Stimulated activated effector memory CD8-positive, alpha-beta T cell treated with anti-CD3 and anti-CD28 coated beads, Interleukin-12 subunit alpha, Interleukin-12 subunit beta, amount 100 ng/mL, for 72 hours (primary cell): ENCODE measurements at regions not wholly inside any gene's neighbourhood (a gene's known extent, or its start where the extent isn't known, plus 50 kb on each side); places are given as distances from the start of the nearest gene placed in this dataset.

Experiments
- ATAC-seq: fragments of 150-1000 bp; cut with Tn5 transposase; 2 replicates; pipeline ENCODE4 v1.10.0; 2021
- DNase-seq, 2 donors: peaks; one replicate each; pipeline ENCODE4 v3.0.0; 2021 to 2022; ENCODE audit warnings: low spot score in 2 of 2
- H3K27ac Mint-ChIP-seq: one replicate; pipeline ENCODE4 v1.8.0; 2022; ENCODE audit warnings: mild to moderate bottlenecking, mixed read lengths
- H3K36me3 Mint-ChIP-seq: one replicate; pipeline ENCODE4 v1.8.0; 2022; ENCODE audit warnings: mild to moderate bottlenecking, mixed read lengths
- H3K4me1 Mint-ChIP-seq: one replicate; pipeline ENCODE4 v1.8.0; 2022; ENCODE audit warnings: mixed read lengths
- H3K4me3 Mint-ChIP-seq: one replicate; pipeline ENCODE4 v1.8.0; 2022; ENCODE audit warnings: mild to moderate bottlenecking, mixed read lengths
- H3K9me3 Mint-ChIP-seq: one replicate; pipeline ENCODE4 v1.8.0; 2022; ENCODE audit warnings: mixed read lengths

DNA sequence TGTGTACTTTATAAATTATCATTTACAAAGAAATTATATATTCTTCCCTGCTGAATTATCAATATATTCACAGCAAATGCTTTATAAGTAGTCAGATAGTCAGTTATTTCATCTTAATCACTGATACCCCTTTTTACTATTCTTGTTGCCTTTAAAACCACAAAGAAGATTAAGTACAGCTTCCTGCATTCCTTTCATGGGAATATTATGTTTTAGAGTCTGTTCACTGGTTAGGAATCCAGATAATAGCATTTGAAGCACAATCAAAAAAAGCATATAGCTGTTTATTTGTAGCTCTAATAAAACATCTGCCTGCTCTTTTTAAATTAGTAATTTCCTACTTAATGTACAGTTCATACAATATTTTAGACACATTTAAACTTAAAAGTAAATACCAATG, 508.9 kb downstream of the FBXO15 start:
- Mint-ChIP-seq H3K4me3 (no peak overlapping the region), H3K27ac (no peak overlapping the region), H3K4me1 (no peaks in the 10 kb centered on the region), H3K36me3 (no peaks in the 10 kb centered on the region), H3K9me3 (peaks cover 6% of the 10 kb centered on the region)
- no peak for ATAC-seq
- DNase-seq, result no peak

DNA sequence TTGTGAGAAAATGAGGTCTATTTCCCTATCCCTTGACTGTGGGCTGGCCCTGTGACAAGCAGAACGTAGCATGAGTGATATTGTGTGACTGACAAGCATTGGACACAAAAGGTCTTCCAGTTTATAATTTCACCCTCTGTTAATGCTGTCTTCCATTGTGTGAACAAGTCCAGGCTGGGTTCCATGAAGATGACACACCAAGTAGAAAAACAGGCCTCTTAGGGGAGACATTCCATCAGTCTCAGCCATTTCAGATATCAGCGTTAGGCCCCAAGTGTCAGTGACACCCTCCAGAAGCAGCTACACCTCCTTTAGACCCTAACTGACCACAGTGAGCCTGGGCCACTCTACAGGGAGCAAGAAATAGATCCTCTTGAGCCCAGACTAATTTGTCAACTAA, 511.3 kb downstream of the FBXO15 start:
- H3K4me1 Mint-ChIP-seq, result no peaks in the 10 kb centered on the region
- no peak overlapping the region for H3K27ac Mint-ChIP-seq
- H3K4me3 Mint-ChIP-seq, result no peak overlapping the region
- H3K36me3 Mint-ChIP-seq, result no peaks in the 10 kb centered on the region
- ATAC-seq (no peak), DNase-seq (no peak)
- H3K9me3 Mint-ChIP-seq, result peaks cover 6% of the 10 kb centered on the region

DNA sequence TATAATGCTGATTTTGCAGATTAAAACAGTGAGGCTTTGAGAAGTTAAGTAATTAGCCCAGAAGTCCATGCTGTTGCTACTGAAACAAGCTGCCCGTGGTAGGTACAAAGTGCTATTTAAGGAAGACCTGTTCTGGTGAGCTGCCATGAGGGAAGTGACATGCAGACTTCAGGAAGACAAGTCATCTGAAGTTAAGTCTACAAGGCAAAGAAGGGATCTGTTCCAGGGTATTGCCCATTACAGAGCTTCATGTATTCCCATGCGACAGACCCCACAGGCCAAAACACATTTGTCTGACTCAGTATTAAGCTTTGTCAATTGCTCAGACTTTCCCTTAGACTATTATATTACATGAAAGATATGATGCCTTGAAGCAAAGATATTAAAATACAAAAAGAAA, 520.8 kb downstream of the FBXO15 start:
- ATAC-seq, result no peak
- no peak for DNase-seq
- Mint-ChIP-seq H3K36me3 (no peaks in the 10 kb centered on the region), H3K27ac (no peak overlapping the region), H3K4me3 (no peak overlapping the region), H3K4me1 (no peaks in the 10 kb centered on the region), H3K9me3 (peaks cover 15% of the 10 kb centered on the region)

GRCh38 chr18:73626221-73626620, 521.4 kb downstream of the FBXO15 start:
- no peaks in the 10 kb centered on the region for H3K36me3 Mint-ChIP-seq
- H3K4me1 Mint-ChIP-seq, result no peaks in the 10 kb centered on the region
- ATAC-seq (no peak), DNase-seq (no peak)
- H3K27ac Mint-ChIP-seq, result no peak overlapping the region
- peaks cover 15% of the 10 kb centered on the region for H3K9me3 Mint-ChIP-seq
- no peak overlapping the region for H3K4me3 Mint-ChIP-seq

- no peak overlapping the region for H3K27ac Mint-ChIP-seq
- no peak overlapping the region for H3K4me3 Mint-ChIP-seq
- ATAC-seq (no peak), DNase-seq (no peak)
- H3K9me3 Mint-ChIP-seq, result peaks cover 21% of the 10 kb centered on the region
- no peaks in the 10 kb centered on the region for H3K36me3 Mint-ChIP-seq
- no peaks in the 10 kb centered on the region for H3K4me1 Mint-ChIP-seq
Measured at GRCh38 chr18:73621091-73621490, 526.5 kb downstream of the FBXO15 start.

DNA sequence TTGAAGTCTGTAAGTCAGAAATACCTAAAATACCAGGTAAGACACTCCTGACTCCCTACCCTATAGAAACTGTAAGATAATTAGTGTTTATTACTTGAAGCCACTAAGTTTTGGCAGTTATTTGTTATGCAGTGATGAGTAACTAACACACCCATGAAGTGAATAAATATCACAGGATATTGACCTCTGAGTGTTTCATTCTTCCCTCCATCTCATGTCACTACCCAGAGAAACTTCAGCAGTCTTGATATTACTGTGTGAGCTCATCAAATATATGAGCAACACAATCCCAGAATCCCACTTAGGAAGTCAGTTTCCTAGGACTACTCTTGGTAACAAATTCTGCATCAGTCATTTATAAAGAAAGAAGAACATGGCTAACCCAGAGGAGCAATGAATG, 529.7 kb downstream of the FBXO15 start:
- H3K27ac Mint-ChIP-seq, result no peak overlapping the region
- DNase-seq (no peak), ATAC-seq (no peak)
- H3K4me3 Mint-ChIP-seq, result no peak overlapping the region
- H3K4me1 Mint-ChIP-seq, result no peaks in the 10 kb centered on the region
- no peaks in the 10 kb centered on the region for H3K36me3 Mint-ChIP-seq
- peaks cover 17% of the 10 kb centered on the region for H3K9me3 Mint-ChIP-seq

DNA sequence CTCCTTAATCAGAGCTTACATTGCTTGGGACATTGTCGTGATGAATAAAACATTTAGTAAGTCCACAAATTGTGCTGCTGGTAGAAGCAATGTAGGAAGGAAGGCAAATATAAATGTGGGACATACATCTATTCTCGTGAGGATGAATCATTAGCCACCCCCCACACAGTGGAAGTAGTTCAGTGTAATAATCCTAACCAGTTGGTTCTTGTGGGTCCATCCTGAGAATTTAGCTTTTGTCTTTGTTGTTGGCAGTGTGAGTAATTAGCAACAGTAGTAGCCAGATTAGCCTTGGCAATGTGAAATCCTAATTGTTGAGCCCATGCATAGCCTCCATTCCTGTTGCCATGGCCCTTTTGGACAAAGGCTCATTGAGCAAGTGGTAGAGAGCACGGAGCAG, 532.1 kb downstream of the FBXO15 start:
- Mint-ChIP-seq H3K4me1 (no peaks in the 10 kb centered on the region), H3K27ac (no peak overlapping the region), H3K4me3 (no peak overlapping the region), H3K36me3 (no peaks in the 10 kb centered on the region), H3K9me3 (peaks cover 17% of the 10 kb centered on the region)
- DNase-seq (no peak), ATAC-seq (no peak)

- Mint-ChIP-seq H3K27ac (no peak overlapping the region), H3K4me1 (no peaks in the 10 kb centered on the region), H3K36me3 (no peaks in the 10 kb centered on the region), H3K4me3 (no peak overlapping the region), H3K9me3 (peaks cover 13% of the 10 kb centered on the region)
- no peak for DNase-seq
- no peak for ATAC-seq
Measured at GRCh38 chr18:73614812-73615211, 532.8 kb downstream of the FBXO15 start.

- ATAC-seq (no peak), DNase-seq (no peak)
- Mint-ChIP-seq H3K27ac (no peak overlapping the region), H3K9me3 (peaks cover 13% of the 10 kb centered on the region), H3K4me3 (no peak overlapping the region), H3K4me1 (no peaks in the 10 kb centered on the region), H3K36me3 (no peaks in the 10 kb centered on the region)
Measured at GRCh38 chr18:73613706-73614340, 533.8 kb downstream of the FBXO15 start.

GRCh38 chr18:73597832-73598615, 549.6 kb downstream of the FBXO15 start:
- DNase-seq (no peak), ATAC-seq (no peak)
- H3K36me3 Mint-ChIP-seq, result no peaks in the 10 kb centered on the region
- H3K9me3 Mint-ChIP-seq, result peaks cover 23% of the 10 kb centered on the region
- H3K4me1 Mint-ChIP-seq, result no peaks in the 10 kb centered on the region
- no peak overlapping the region for H3K4me3 Mint-ChIP-seq
- H3K27ac Mint-ChIP-seq, result no peak overlapping the region

- H3K36me3 Mint-ChIP-seq, result no peaks in the 10 kb centered on the region
- no peak overlapping the region for H3K4me3 Mint-ChIP-seq
- no peaks in the 10 kb centered on the region for H3K4me1 Mint-ChIP-seq
- H3K27ac Mint-ChIP-seq, result no peak overlapping the region
- ATAC-seq, result no peak
- peaks cover 23% of the 10 kb centered on the region for H3K9me3 Mint-ChIP-seq
- no peak for DNase-seq
Measured at GRCh38 chr18:73594749-73595148, 552.9 kb downstream of the FBXO15 start.

GRCh38 chr18:73593207-73593606, 554.4 kb downstream of the FBXO15 start:
- Mint-ChIP-seq H3K4me1 (no peaks in the 10 kb centered on the region), H3K9me3 (peaks cover 16% of the 10 kb centered on the region), H3K27ac (no peak overlapping the region), H3K36me3 (no peaks in the 10 kb centered on the region), H3K4me3 (no peak overlapping the region)
- DNase-seq (no peak), ATAC-seq (no peak)

GRCh38 chr18:73590950-73591349, 556.7 kb downstream of the FBXO15 start:
- H3K4me3 Mint-ChIP-seq, result no peak overlapping the region
- no peak for ATAC-seq
- peaks cover 11% of the 10 kb centered on the region for H3K9me3 Mint-ChIP-seq
- no peaks in the 10 kb centered on the region for H3K36me3 Mint-ChIP-seq
- no peak for DNase-seq
- no peaks in the 10 kb centered on the region for H3K4me1 Mint-ChIP-seq
- no peak overlapping the region for H3K27ac Mint-ChIP-seq

DNA sequence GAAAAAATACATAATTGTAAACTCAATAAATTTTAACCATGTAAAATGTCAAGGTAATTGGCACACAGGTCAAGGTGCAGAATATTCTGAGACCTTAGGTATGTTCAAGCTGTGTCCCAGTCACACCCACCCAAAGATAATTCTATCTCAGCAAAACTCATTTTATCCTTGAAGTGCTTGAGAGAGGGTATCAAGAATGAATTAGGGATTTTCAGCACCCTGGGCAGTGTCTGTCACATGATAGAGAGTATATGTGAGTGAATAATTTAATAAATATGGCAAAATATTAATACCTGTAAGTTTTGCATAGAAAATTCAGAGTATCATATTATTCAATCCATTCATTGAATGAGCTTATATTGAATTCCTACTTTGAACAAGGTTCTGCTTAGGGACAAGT, 567.9 kb downstream of the FBXO15 start:
- DNase-seq (no peak), ATAC-seq (no peak)
- no peaks in the 10 kb centered on the region for H3K36me3 Mint-ChIP-seq
- peaks cover 6% of the 10 kb centered on the region for H3K9me3 Mint-ChIP-seq
- H3K4me1 Mint-ChIP-seq, result no peaks in the 10 kb centered on the region
- no peak overlapping the region for H3K27ac Mint-ChIP-seq
- no peak overlapping the region for H3K4me3 Mint-ChIP-seq

- Mint-ChIP-seq H3K9me3 (peaks cover 3% of the 10 kb centered on the region), H3K4me3 (no peak overlapping the region), H3K4me1 (no peaks in the 10 kb centered on the region), H3K27ac (no peak overlapping the region), H3K36me3 (no peaks in the 10 kb centered on the region)
- DNase-seq (no peak), ATAC-seq (no peak)
Measured at GRCh38 chr18:73577365-73577764, 570.3 kb downstream of the FBXO15 start.

GRCh38 chr18:73563901-73564472, 583.6 kb downstream of the FBXO15 start:
- no peaks in the 10 kb centered on the region for H3K4me1 Mint-ChIP-seq

More at GRCh38 chr18:73563901-73564472, 583.6 kb downstream of the FBXO15 start:
- Mint-ChIP-seq H3K4me3 (no peak overlapping the region), H3K36me3 (no peaks in the 10 kb centered on the region), H3K9me3 (peaks cover 18% of the 10 kb centered on the region), H3K27ac (no peak overlapping the region)
- no peak for ATAC-seq
- DNase-seq, result no peak
